Large intestine (tissue), 3 donors: ENCODE measurements at regions not wholly inside any gene's neighbourhood (a gene's known extent, or its start where the extent isn't known, plus 50 kb on each side); places are given as distances from the start of the nearest gene placed in this dataset.

Experiments
- DNase-seq, 2 donors: peaks; one replicate each; pipeline versions ENCODE4 v3.0.0 to v3.0.0-alpha.2; 2013
- H3K27ac ChIP-seq: one replicate; pipeline ENCODE4 v1.5.1; 2013; ENCODE audit warnings: low read length
- H3K27me3 ChIP-seq: 2 replicates; pipeline ENCODE4 v1.6.1; 2013; ENCODE audit warnings: low read length; ENCODE audit not compliant: control insufficient read depth, insufficient read depth
- H3K36me3 ChIP-seq: 2 replicates; pipeline ENCODE4 v1.6.1; 2013; ENCODE audit warnings: low read length; ENCODE audit not compliant: control insufficient read depth, insufficient read depth
- H3K4me1 ChIP-seq: one replicate; pipeline ENCODE4 v1.6.1; 2013; ENCODE audit warnings: low read length; ENCODE audit not compliant: control insufficient read depth, insufficient read depth
- H3K4me3 ChIP-seq: one replicate; pipeline ENCODE4 v1.5.1; 2013; ENCODE audit warnings: low read length
- H3K9me3 ChIP-seq: one replicate; pipeline ENCODE4 v1.6.1; 2013; ENCODE audit warnings: mild to moderate bottlenecking, low read depth, low read length, moderate library complexity; ENCODE audit not compliant: control insufficient read depth
- WGBS: methylation state at CpG from one replicate; pipeline ENCODE4 v1.1.5; 2013; ENCODE audit warnings: low lambda C conversion rate; ENCODE audit not compliant: insufficient coverage; 5-methylcytosine and 5-hydroxymethylcytosine counted together

DNA sequence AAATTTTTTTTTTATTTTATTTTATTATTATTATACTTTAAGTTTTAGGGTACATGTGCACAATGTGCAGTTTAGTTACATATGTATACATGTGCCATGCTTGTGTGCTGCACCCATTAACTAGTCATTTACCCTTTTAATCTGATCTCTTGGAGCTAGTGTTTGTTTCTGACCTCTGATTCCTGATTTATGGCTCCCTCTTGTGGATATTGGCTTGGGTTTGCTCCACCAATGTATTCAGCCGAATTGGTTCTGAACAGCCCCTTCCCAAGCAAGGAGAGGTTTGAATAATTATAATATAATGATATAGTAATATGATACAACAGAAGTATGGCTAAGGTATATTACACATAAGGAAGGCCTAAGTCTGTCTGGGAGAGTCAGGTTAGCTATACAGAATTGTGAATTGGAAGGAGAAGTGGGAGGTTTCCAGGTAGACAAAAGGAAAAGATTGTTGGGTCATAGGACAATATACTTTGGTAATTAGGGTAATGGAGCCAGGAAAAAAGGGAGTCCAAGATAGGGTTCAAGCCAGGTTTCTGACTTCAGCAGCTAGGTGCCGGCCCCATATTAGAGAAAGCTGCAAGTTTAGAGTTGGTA is 53.1 kb upstream of the HMCN1 start:
- WGBS: 0% methylated on average over 1 of the region's 2 CpGs
- no peaks in the 10 kb centered on the region for H3K4me1 ChIP-seq
- H3K36me3 ChIP-seq: no peaks in the 10 kb centered on the region
- DNase-seq: peak; percentile 34 to 56
- no peak overlapping the region for H3K4me3 ChIP-seq
- H3K27ac ChIP-seq: no peak overlapping the region
- no peaks in the 10 kb centered on the region for H3K27me3 ChIP-seq
- H3K9me3 ChIP-seq: no peaks in the 10 kb centered on the region

DNA sequence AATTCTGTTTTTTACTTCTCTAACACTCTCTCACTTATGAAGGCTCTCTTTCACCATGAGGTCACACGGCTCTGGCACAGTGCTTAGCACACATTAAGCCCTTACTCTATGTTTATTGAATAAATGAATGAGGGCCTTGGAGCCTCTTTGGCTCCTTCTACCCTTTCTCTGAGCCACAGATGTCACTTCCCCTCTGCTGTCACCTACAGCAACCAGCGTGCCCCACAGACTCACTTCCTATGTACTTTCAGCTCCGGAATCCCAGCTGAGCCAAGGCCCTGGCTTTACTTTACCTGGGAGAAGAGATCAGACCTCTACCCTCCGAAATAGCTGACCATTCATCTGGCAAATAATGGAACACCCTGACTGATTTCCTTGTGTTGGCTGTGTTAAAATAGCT is 53.7 kb upstream of the HMCN1 start:
- H3K27me3 ChIP-seq: no peaks in the 10 kb centered on the region
- no peak overlapping the region for H3K27ac ChIP-seq
- WGBS: no CpG with 5 or more reads among the region's 4 CpGs
- no peak for DNase-seq
- H3K4me1 ChIP-seq: no peaks in the 10 kb centered on the region
- H3K36me3 ChIP-seq: no peaks in the 10 kb centered on the region
- no peak overlapping the region for H3K4me3 ChIP-seq
- no peaks in the 10 kb centered on the region for H3K9me3 ChIP-seq

DNA sequence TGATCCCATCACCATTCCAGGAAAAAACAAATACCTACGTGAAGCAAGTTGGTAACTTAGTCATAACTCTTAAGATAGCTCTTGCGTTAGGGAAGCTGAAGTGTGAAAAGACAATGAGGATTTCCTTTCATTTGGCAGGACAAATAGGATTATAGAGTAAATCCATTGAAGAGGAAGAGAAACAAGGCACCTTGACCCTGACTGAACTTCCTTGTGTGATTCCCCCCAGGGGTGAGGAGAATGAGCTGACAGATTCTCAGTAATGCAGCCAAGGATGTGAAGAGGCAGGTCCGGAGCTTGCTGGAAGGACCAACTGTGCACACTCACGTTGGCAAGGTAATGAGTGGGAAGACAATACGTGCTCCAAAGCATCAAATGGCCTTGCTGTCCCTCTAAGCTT is 55.0 kb upstream of the HMCN1 start:
- Histone ChIP-seq H3K4me1 (no peaks in the 10 kb centered on the region), H3K9me3 (no peaks in the 10 kb centered on the region), H3K27me3 (no peaks in the 10 kb centered on the region), H3K36me3 (no peaks in the 10 kb centered on the region), H3K27ac (no peak overlapping the region), H3K4me3 (no peak overlapping the region)
- DNase-seq: no peak
- 80% methylated on average over 2 of the region's 5 CpGs for WGBS

DNA sequence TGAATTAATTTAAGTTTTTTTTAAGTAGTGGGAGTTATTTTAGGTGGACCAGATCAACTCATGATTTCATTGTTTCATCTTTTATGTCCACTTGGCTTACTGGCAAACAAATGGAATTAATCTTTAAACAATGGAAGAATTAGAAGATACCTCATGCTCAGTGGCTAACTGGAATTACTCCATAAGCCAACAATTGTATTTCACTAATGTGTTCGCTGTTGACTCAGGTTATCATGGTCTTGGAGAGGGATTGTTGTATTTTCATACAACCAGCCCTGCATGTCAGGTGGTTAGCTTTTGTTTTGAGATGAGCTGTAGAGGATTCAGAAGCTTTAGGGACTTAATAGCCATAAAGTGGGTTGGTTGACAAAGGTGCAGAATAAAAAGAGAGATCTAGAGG is 57.2 kb upstream of the HMCN1 start:
- H3K9me3 ChIP-seq: no peaks in the 10 kb centered on the region
- no peaks in the 10 kb centered on the region for H3K4me1 ChIP-seq
- no peak for DNase-seq
- 100% methylated on average over 1 of the region's 1 CpG for WGBS
- no peak overlapping the region for H3K27ac ChIP-seq
- no peaks in the 10 kb centered on the region for H3K36me3 ChIP-seq
- no peak overlapping the region for H3K4me3 ChIP-seq
- no peaks in the 10 kb centered on the region for H3K27me3 ChIP-seq

DNA sequence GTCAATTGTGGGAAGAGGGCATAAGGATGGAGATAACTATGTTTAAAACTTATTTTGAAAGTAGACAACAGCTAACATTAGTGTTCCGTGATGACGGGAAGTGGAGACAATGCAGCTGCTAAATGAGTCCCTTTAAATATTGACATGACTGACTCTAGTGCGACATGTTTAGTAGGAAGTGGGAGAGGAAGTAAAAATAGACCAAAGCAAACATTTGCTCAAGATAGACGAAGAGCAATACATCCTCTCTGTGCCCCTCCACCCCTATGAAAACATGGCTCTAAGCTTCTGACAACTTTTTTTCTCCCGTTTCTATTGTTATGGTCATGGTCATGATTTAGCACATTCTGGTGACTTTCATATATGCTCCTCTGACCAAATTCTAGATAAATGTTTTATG is 60.0 kb upstream of the HMCN1 start:
- no peaks in the 10 kb centered on the region for H3K9me3 ChIP-seq
- no peaks in the 10 kb centered on the region for H3K36me3 ChIP-seq
- DNase-seq: peak in 1 of 2 donors; percentile 49
- 11% methylated on average over 3 of the region's 5 CpGs for WGBS
- no peaks in the 10 kb centered on the region for H3K27me3 ChIP-seq
- no peak overlapping the region for H3K4me3 ChIP-seq
- H3K4me1 ChIP-seq: no peaks in the 10 kb centered on the region
- H3K27ac ChIP-seq: no peak overlapping the region

DNA sequence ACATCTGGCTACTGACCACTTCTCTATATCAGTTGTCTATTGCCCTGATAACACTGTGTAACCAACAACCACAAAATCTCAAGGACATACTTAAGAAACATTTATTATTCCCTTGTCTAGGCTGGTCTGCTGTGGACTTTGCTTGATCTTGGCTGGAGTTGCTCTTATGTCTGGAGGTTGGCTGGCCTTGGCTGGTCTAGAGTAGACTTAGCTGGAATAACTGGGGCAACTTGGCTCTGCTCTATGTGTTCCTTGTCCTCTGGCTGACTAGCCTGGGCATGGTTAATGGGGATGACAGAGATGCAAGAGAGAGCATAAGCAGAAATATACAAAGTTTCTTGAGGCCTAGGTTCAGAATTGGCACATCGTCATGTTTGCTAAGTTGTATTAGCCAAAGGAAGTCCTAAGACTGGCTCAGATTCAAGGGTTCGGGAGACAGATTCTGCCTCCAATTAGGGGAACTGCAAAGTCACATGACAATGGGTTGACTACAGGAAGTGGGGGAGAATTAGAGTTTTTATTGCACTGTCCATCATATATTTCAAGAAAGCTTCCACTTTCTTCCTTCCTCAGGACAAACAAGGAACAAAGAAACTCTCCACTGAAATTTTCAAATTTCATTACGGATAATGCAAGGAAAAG is 61.4 kb upstream of the HMCN1 start:
- no peaks in the 10 kb centered on the region for H3K27me3 ChIP-seq
- H3K4me1 ChIP-seq: no peaks in the 10 kb centered on the region
- no peak overlapping the region for H3K27ac ChIP-seq
- no peak overlapping the region for H3K4me3 ChIP-seq
- WGBS: 100% methylated on average over 1 of the region's 3 CpGs
- DNase-seq: peak in 1 of 2 donors; percentile 33
- no peaks in the 10 kb centered on the region for H3K36me3 ChIP-seq
- no peaks in the 10 kb centered on the region for H3K9me3 ChIP-seq

DNA sequence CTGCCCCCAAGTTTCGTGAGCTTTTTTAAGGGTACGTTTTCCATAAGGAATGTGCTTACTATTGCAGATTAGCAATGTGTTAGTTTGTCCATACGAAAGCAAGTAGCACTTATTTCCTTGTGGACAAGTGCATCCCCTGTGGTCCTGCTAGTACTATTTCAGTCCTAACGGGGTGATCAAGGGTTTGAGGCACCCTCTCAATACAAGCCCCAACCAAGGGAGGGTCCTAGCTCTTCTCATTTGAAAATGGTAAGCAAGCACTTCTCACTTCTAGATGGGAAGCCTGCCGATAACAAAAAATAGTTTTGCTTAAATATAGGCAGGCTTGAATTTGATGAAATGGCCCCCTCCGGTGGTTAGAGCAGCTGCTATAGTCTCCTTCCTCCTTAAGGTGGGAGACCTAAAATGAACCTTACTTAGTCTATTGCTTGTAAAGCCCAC is 64.0 kb upstream of the HMCN1 start:
- no peaks in the 10 kb centered on the region for H3K36me3 ChIP-seq
- no peaks in the 10 kb centered on the region for H3K4me1 ChIP-seq
- no peaks in the 10 kb centered on the region for H3K9me3 ChIP-seq
- WGBS: 86% methylated on average over 1 of the region's 6 CpGs
- peak in 1 of 2 donors; percentile 55 for DNase-seq
- H3K4me3 ChIP-seq: no peak overlapping the region
- H3K27ac ChIP-seq: no peak overlapping the region
- H3K27me3 ChIP-seq: no peaks in the 10 kb centered on the region

DNA sequence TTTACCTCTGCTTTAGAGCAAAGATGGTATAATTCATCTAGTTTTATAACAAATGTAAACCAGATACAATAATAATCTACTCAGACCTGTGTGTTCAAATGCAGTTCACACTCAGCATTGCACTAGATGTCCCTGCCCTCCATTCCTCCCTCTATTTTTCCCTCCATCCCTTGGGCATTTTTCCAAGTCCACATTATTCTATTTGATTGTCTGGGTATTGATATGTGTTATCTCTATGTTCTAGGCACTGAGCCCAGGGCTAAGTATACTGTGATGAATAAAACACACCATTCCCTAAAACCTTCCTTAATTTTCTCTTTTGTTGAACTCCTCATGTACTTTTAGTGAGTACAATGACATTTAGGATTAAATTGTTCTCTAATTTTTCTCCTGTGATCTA is 66.2 kb upstream of the HMCN1 start:
- Histone ChIP-seq H3K4me1 (no peaks in the 10 kb centered on the region), H3K27me3 (no peaks in the 10 kb centered on the region), H3K4me3 (no peak overlapping the region), H3K9me3 (no peaks in the 10 kb centered on the region), H3K36me3 (no peaks in the 10 kb centered on the region), H3K27ac (no peak overlapping the region)
- DNase-seq: no peak

DNA sequence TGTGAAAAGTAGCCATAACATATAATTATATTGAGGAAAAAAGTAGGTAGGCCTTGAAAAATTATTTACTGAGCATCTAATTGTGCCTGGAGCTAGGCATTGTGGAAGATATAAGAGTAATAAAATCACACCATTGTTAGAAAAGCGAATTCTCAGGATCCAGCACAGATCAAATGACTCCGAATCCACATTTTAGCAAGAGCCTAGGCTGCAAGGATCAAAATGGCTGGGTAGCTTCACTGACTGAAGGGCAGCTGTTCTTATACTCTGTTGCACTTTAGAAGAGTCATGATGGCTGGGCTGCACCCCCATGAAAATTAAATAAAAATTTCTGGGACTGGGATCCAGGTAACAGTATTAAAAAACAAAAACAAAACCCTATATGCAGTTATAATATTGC is 67.6 kb upstream of the HMCN1 start:
- DNase-seq: no peak
- no peak overlapping the region for H3K4me3 ChIP-seq
- no CpG with 5 or more reads among the region's 2 CpGs for WGBS
- H3K9me3 ChIP-seq: no peaks in the 10 kb centered on the region
- no peaks in the 10 kb centered on the region for H3K36me3 ChIP-seq
- no peak overlapping the region for H3K27ac ChIP-seq
- no peaks in the 10 kb centered on the region for H3K27me3 ChIP-seq
- H3K4me1 ChIP-seq: no peaks in the 10 kb centered on the region

DNA sequence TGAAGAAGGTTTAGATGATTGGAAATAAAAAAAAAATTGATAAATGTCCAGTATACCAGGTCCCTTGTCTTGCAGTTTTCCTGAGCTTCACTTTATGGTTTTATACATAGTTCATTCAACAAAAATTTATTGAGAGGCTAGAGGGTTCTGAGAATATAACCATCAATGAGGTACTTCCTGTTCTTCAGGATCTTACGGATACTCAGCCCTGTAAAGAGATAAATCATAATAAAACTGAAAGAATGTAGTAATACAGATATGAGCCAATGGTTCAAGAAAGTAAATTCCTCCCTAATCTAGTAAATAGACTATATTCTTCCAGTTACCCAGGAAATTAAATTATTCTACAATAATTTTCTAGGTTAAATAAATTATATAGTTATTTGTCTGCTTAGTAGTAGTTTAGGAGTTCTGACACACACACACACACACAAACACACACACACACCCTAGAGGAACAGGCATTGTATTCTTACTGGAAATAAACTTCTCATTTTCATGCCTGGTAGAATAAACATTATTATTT is 70.4 kb upstream of the HMCN1 start:
- 14% methylated on average over 1 of the region's 1 CpG for WGBS
- no peak for DNase-seq
- Histone ChIP-seq H3K27me3 (no peaks in the 10 kb centered on the region), H3K4me1 (no peaks in the 10 kb centered on the region), H3K36me3 (no peaks in the 10 kb centered on the region), H3K27ac (no peak overlapping the region), H3K4me3 (no peak overlapping the region), H3K9me3 (no peaks in the 10 kb centered on the region)

DNA sequence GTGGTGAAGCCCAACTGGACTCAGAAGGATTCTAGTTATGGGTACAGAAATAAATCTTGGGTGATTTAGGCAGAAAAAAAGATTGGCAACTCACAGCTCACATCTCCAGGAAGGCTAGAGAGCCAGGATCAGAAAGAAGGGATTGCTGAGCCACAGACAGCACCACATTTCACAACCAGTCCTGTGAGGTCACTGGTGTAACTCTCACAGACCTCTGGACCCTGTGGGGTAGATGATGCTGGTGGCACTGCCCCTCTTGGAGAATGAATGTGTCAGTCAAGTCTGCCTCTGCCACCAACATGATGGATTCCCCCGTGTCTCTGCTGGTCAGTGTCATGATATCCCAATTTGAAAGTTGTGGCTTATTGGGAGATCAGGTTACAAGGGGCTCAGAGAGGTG is 70.9 kb upstream of the HMCN1 start:
- no peaks in the 10 kb centered on the region for H3K36me3 ChIP-seq
- WGBS: no CpG with 5 or more reads among the region's 1 CpG
- no peaks in the 10 kb centered on the region for H3K9me3 ChIP-seq
- H3K4me1 ChIP-seq: no peaks in the 10 kb centered on the region
- no peak overlapping the region for H3K4me3 ChIP-seq
- DNase-seq: peak; percentile 56 to 76
- H3K27ac ChIP-seq: no peak overlapping the region
- no peaks in the 10 kb centered on the region for H3K27me3 ChIP-seq
